ENCODE measurements at regions not wholly inside any gene's neighbourhood (a gene's known extent, or its start where the extent isn't known, plus 50 kb on each side); places are given as distances from the start of the nearest gene placed in this dataset.
"Not testable (repeated sequence)": the region's sequence is repeated elsewhere in the genome, so short reads cannot be mapped to it uniquely, and the experiment has no call there.

DNA sequence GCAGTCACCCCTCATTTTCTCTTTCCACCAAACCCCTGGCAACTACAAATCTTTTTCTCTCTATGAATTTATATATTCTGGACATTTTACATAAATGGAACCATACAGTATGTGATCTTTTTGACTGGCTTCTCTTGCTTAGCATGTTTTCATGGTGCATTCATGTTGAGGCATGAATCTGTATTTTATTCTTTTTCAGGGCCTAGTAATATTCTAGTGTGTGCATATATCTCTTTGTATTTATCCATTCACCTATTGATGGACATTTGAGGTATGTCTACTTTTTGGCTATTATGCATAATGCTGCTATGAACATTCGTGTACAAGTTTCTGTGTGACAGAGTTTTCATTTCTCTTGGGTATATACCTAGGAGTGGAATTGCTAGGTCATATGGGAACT is 78.2 kb downstream of the HACD1 start:
- no peaks in the 10 kb centered on the region for H3K36me3 ChIP-seq (ENCODE audit: control insufficient read depth, insufficient read depth, low read length)
- H3K4me3 ChIP-seq (ENCODE audit: insufficient read depth, low read depth, low read length, poor library complexity, severe bottlenecking), result no peak overlapping the region
- DNase-seq, result no peak
- no peaks in the 10 kb centered on the region for H3K9me3 ChIP-seq (ENCODE audit: control insufficient read depth, low read length)
- H3K27me3 ChIP-seq (replicated peaks; ENCODE audit: control insufficient read depth, insufficient read depth, low read length, poor library complexity, severe bottlenecking), result no peaks in the 10 kb centered on the region
- no peak overlapping the region for H3K27ac ChIP-seq (ENCODE audit: insufficient read depth, low read length, poor library complexity, severe bottlenecking)
- H3K4me1 ChIP-seq (ENCODE audit: control insufficient read depth, insufficient read depth, low read length, poor library complexity, severe bottlenecking), result no peaks in the 10 kb centered on the region

- no peaks in the 10 kb centered on the region for H3K4me1 ChIP-seq (ENCODE audit: control insufficient read depth, insufficient read depth, low read length, poor library complexity, severe bottlenecking)
- no peak overlapping the region for H3K4me3 ChIP-seq (ENCODE audit: insufficient read depth, low read depth, low read length, poor library complexity, severe bottlenecking)
- H3K9me3 ChIP-seq (ENCODE audit: control insufficient read depth, low read length), result no peaks in the 10 kb centered on the region
- no peak overlapping the region for H3K27ac ChIP-seq (ENCODE audit: insufficient read depth, low read length, poor library complexity, severe bottlenecking)
- no peaks in the 10 kb centered on the region for H3K36me3 ChIP-seq (ENCODE audit: control insufficient read depth, insufficient read depth, low read length)
- no peaks in the 10 kb centered on the region for H3K27me3 ChIP-seq (replicated peaks; ENCODE audit: control insufficient read depth, insufficient read depth, low read length, poor library complexity, severe bottlenecking)
- no peak for DNase-seq
Observed at GRCh38 chr10:17537281-17537680, 79.9 kb downstream of the HACD1 start.

DNA sequence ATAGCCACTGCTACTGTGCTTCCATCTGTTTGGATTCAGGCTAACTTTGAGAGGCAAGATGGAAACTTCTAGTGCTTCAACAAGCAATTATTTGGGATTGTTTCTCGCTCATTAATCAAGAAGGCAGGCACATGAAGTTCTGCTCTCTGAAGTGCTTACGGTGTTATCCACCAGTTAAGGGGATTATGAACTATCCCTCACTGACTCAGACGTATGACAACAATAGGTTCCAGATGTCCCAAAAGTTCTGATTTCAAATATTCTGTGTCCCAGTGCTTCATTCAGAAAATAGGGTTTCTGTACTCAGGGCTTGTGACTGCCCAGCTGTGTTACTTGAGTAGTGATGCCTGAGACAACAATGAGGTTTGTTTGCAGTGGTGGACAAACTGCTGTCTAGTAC is 81.0 kb downstream of the HACD1 start:
- H3K27ac ChIP-seq (ENCODE audit: insufficient read depth, low read length, poor library complexity, severe bottlenecking), result no peak overlapping the region
- H3K27me3 ChIP-seq (replicated peaks; ENCODE audit: control insufficient read depth, insufficient read depth, low read length, poor library complexity, severe bottlenecking), result no peaks in the 10 kb centered on the region
- no peak for DNase-seq
- no peak overlapping the region for H3K4me3 ChIP-seq (ENCODE audit: insufficient read depth, low read depth, low read length, poor library complexity, severe bottlenecking)
- no peaks in the 10 kb centered on the region for H3K9me3 ChIP-seq (ENCODE audit: control insufficient read depth, low read length)
- H3K36me3 ChIP-seq (ENCODE audit: control insufficient read depth, insufficient read depth, low read length), result no peaks in the 10 kb centered on the region
- H3K4me1 ChIP-seq (ENCODE audit: control insufficient read depth, insufficient read depth, low read length, poor library complexity, severe bottlenecking), result no peaks in the 10 kb centered on the region

- no peaks in the 10 kb centered on the region for H3K27me3 ChIP-seq (replicated peaks; ENCODE audit: control insufficient read depth, insufficient read depth, low read length, poor library complexity, severe bottlenecking)
- no peaks in the 10 kb centered on the region for H3K9me3 ChIP-seq (ENCODE audit: control insufficient read depth, low read length)
- H3K4me1 ChIP-seq (ENCODE audit: control insufficient read depth, insufficient read depth, low read length, poor library complexity, severe bottlenecking), result no peaks in the 10 kb centered on the region
- no peak for DNase-seq
- no peak overlapping the region for H3K27ac ChIP-seq (ENCODE audit: insufficient read depth, low read length, poor library complexity, severe bottlenecking)
- no peaks in the 10 kb centered on the region for H3K36me3 ChIP-seq (ENCODE audit: control insufficient read depth, insufficient read depth, low read length)
- no peak overlapping the region for H3K4me3 ChIP-seq (ENCODE audit: insufficient read depth, low read depth, low read length, poor library complexity, severe bottlenecking)
Observed at GRCh38 chr10:17533731-17534130, 79.3 kb upstream of the ST8SIA6 start.

DNA sequence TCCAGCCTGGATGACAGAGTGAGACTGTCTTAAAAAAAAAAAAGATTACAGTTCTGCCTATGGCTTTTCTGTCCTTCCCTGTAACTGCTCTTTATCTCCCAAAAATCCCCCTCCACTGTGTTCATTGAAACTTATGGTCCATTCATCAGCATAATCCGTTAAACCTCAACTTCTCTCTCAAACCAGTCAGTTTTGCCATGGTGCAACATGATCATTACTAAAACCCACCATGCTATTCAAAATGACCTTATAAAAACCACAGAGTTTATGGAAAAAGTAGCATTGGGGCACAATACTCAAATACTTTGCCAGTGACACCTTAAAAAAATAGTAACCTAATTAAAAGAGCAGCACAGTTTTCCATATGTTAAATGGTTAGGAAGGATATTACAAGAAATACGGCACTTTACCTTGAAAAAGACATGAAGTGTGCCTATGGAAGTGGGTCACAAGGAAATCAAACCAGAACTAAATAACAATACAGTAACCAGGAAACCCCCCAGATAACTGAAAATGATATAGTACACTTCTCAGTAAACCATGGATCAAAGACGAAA is 74.0 kb upstream of the ST8SIA6 start:
- Histone ChIP-seq H3K9me3 (ENCODE audit: control insufficient read depth, low read length) (no peaks in the 10 kb centered on the region), H3K4me1 (ENCODE audit: control insufficient read depth, insufficient read depth, low read length, poor library complexity, severe bottlenecking) (no peaks in the 10 kb centered on the region), H3K27ac (ENCODE audit: insufficient read depth, low read length, poor library complexity, severe bottlenecking) (no peak overlapping the region), H3K4me3 (ENCODE audit: insufficient read depth, low read depth, low read length, poor library complexity, severe bottlenecking) (no peak overlapping the region), H3K36me3 (ENCODE audit: control insufficient read depth, insufficient read depth, low read length) (no peaks in the 10 kb centered on the region), H3K27me3 (replicated peaks; ENCODE audit: control insufficient read depth, insufficient read depth, low read length, poor library complexity, severe bottlenecking) (peaks cover 4% of the 10 kb centered on the region)
- no peak for DNase-seq

DNA sequence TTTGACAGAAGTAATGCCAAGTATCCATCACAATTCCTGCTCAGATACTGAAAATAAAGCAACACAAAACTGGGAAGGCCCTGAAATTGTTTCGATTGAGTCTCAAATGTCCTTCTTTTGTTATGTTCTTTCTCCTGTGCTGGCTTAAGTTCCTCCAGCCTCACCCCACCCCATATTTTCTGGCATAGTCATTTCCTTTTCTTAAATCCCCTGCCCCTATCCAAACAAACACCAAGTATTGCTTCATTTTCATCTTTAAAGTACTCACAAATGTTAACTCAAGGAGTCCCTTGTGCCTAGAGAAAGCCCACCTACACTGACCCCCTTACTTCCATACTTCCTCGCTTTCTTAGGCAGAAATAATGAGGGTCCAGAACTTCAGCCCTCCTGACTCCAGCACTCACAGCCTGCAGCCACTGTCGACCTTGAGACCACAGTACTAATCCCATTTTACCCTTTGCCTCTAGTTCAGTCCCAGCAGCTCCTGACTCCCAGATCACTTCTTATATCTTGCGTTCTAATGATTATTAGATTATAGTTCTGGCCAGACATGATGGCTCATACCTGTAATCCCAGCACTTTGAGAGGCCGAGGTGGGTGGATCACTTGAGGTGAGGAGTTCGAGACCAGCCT is 73.2 kb upstream of the ST8SIA6 start:
- no peak overlapping the region for H3K27ac ChIP-seq (ENCODE audit: insufficient read depth, low read length, poor library complexity, severe bottlenecking)

GRCh38 chr10:17526571-17526970 is 72.2 kb upstream of the ST8SIA6 start:
- H3K27me3 ChIP-seq (replicated peaks; ENCODE audit: control insufficient read depth, insufficient read depth, low read length, poor library complexity, severe bottlenecking), result not testable (repeated sequence)

More for the DNA sequence above, 73.2 kb upstream of the ST8SIA6 start:
- Histone ChIP-seq H3K9me3 (ENCODE audit: control insufficient read depth, low read length) (no peaks in the 10 kb centered on the region), H3K4me1 (ENCODE audit: control insufficient read depth, insufficient read depth, low read length, poor library complexity, severe bottlenecking) (no peaks in the 10 kb centered on the region), H3K4me3 (ENCODE audit: insufficient read depth, low read depth, low read length, poor library complexity, severe bottlenecking) (no peak overlapping the region), H3K36me3 (ENCODE audit: control insufficient read depth, insufficient read depth, low read length) (no peaks in the 10 kb centered on the region), H3K27me3 (replicated peaks; ENCODE audit: control insufficient read depth, insufficient read depth, low read length, poor library complexity, severe bottlenecking) (peaks cover 4% of the 10 kb centered on the region)
- no peak for DNase-seq

DNA sequence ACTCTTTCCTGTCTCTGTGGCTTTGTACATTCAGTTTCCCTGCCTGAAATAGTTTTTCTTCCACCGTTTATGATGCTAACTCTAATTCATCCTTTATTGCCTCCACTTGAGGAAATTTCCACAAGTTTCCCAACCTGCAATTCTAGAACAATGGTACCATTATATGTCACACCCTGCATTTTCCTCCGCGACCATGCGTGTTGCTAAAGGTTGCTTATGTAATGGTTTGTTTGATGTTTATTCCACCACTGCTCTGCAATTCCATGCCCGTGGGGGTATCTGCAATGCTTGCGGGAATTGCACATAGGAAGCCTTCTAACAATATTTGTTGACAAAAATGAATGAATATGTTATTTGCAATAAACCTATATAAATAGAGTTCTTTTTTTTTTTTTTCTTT is 69.5 kb upstream of the ST8SIA6 start:
- Histone ChIP-seq H3K4me1 (ENCODE audit: control insufficient read depth, insufficient read depth, low read length, poor library complexity, severe bottlenecking) (no peaks in the 10 kb centered on the region), H3K36me3 (ENCODE audit: control insufficient read depth, insufficient read depth, low read length) (no peaks in the 10 kb centered on the region), H3K9me3 (ENCODE audit: control insufficient read depth, low read length) (no peaks in the 10 kb centered on the region), H3K27ac (ENCODE audit: insufficient read depth, low read length, poor library complexity, severe bottlenecking) (no peak overlapping the region), H3K27me3 (replicated peaks; ENCODE audit: control insufficient read depth, insufficient read depth, low read length, poor library complexity, severe bottlenecking) (peaks cover 4% of the 10 kb centered on the region), H3K4me3 (ENCODE audit: insufficient read depth, low read depth, low read length, poor library complexity, severe bottlenecking) (no peak overlapping the region)
- DNase-seq, result no peak

More at GRCh38 chr10:17526571-17526970, 72.2 kb upstream of the ST8SIA6 start:
- H3K27ac ChIP-seq (ENCODE audit: insufficient read depth, low read length, poor library complexity, severe bottlenecking); H3K36me3 ChIP-seq (ENCODE audit: control insufficient read depth, insufficient read depth, low read length); H3K4me1 ChIP-seq (ENCODE audit: control insufficient read depth, insufficient read depth, low read length, poor library complexity, severe bottlenecking); H3K4me3 ChIP-seq (ENCODE audit: insufficient read depth, low read depth, low read length, poor library complexity, severe bottlenecking); DNase-seq; H3K9me3 ChIP-seq (ENCODE audit: control insufficient read depth, low read length): not testable (repeated sequence)

GRCh38 chr10:17523246-17523753 is 68.9 kb upstream of the ST8SIA6 start:
- Histone ChIP-seq H3K36me3 (ENCODE audit: control insufficient read depth, insufficient read depth, low read length) (no peaks in the 10 kb centered on the region), H3K4me1 (ENCODE audit: control insufficient read depth, insufficient read depth, low read length, poor library complexity, severe bottlenecking) (no peaks in the 10 kb centered on the region), H3K27ac (ENCODE audit: insufficient read depth, low read length, poor library complexity, severe bottlenecking) (no peak overlapping the region), H3K9me3 (ENCODE audit: control insufficient read depth, low read length) (no peaks in the 10 kb centered on the region), H3K27me3 (replicated peaks; ENCODE audit: control insufficient read depth, insufficient read depth, low read length, poor library complexity, severe bottlenecking) (peaks cover 4% of the 10 kb centered on the region), H3K4me3 (ENCODE audit: insufficient read depth, low read depth, low read length, poor library complexity, severe bottlenecking) (no peak overlapping the region)
- no peak for DNase-seq

DNA sequence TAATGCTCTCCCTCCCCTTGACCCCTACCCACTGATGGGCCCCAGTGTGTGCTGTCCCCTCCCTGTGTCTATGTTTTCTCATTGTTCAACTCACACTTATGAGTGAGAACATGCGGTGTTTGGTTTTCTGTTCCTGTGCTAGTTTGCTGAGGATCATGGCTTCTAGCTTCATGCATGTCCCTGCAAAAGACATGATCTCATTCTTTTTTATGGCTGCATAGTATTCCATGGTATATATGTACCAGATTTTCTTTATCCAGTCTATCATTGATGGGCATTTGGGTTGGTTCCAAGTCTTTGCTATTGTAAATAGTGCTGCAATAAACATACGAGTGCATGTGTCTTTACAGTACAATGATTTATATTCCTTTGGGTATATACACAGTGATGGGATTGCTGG is 67.9 kb upstream of the ST8SIA6 start:
- H3K9me3 ChIP-seq (ENCODE audit: control insufficient read depth, low read length), result not testable (repeated sequence)

More for the DNA sequence above, 67.9 kb upstream of the ST8SIA6 start:
- H3K4me1 ChIP-seq (ENCODE audit: control insufficient read depth, insufficient read depth, low read length, poor library complexity, severe bottlenecking); H3K27me3 ChIP-seq (replicated peaks; ENCODE audit: control insufficient read depth, insufficient read depth, low read length, poor library complexity, severe bottlenecking); DNase-seq; H3K27ac ChIP-seq (ENCODE audit: insufficient read depth, low read length, poor library complexity, severe bottlenecking); H3K4me3 ChIP-seq (ENCODE audit: insufficient read depth, low read depth, low read length, poor library complexity, severe bottlenecking); H3K36me3 ChIP-seq (ENCODE audit: control insufficient read depth, insufficient read depth, low read length): not testable (repeated sequence)

Measured in effector memory CD4-positive, alpha-beta T cell (primary cell).